ENCODE measurements at regions not wholly inside any gene's neighbourhood (a gene's known extent, or its start where the extent isn't known, plus 50 kb on each side); places are given as distances from the start of the nearest gene placed in this dataset.

DNA sequence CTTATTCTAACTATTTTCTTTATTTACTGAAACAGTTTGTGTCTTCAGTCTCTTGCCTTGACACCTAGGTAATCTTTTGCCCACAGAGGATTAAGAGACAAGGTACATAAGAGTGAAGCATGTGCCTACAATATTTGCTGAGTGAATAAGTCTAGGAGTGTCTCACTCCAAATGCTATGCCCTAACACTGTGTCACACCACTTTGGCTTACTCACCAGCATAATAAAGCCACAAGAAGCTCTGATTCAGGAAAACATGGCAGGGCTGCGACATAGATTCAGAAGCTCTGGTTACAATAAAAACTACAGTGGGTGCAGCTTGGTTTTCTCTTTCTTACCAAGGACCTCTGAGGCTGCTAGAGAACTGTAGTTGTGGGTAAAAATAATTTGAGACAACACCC, 127.1 kb downstream of the RBM46 start:
- TF ChIP-seq, protein P1, sequence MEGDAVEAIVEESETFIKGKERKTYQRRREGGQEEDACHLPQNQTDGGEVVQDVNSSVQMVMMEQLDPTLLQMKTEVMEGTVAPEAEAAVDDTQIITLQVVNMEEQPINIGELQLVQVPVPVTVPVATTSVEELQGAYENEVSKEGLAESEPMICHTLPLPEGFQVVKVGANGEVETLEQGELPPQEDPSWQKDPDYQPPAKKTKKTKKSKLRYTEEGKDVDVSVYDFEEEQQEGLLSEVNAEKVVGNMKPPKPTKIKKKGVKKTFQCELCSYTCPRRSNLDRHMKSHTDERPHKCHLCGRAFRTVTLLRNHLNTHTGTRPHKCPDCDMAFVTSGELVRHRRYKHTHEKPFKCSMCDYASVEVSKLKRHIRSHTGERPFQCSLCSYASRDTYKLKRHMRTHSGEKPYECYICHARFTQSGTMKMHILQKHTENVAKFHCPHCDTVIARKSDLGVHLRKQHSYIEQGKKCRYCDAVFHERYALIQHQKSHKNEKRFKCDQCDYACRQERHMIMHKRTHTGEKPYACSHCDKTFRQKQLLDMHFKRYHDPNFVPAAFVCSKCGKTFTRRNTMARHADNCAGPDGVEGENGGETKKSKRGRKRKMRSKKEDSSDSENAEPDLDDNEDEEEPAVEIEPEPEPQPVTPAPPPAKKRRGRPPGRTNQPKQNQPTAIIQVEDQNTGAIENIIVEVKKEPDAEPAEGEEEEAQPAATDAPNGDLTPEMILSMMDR (conservative IDR thresholded peaks at IDR 0.05 in 1 of 2, IDR thresholded peaks at IDR 0.05 in 1 of 2; ENCODE audit: extremely low read depth in 1 of 2, insufficient read depth in 1 of 2, low read depth in 1 of 2, low read length in 2 of 2): no peak
- TF ChIP-seq EZH2 (IDR thresholded peaks at IDR 0.05; ENCODE audit: borderline replicate concordance, low read length): no peak
